Hepatocyte (in vitro differentiated cells): ENCODE measurements at regions not wholly inside any gene's neighbourhood (a gene's known extent, or its start where the extent isn't known, plus 50 kb on each side); places are given as distances from the start of the nearest gene placed in this dataset.

Source experiments
- DNase-seq: peaks from one replicate; pipeline ENCODE4 v3.0.0-alpha.2; 2016; ENCODE audit warnings: low spot score
- H2AFZ ChIP-seq: fragments of 200-600 bp; sonication (generic); 2 replicates; pipeline ENCODE4 v1.6.0; 2016; ENCODE audit warnings: antibody characterized with exemption, mild to moderate bottlenecking
- H3K27ac ChIP-seq: fragments of 200-600 bp; sonication (generic); 2 replicates; pipeline ENCODE4 v1.5.1; 2016; ENCODE audit warnings: mild to moderate bottlenecking
- H3K27me3 ChIP-seq: fragments of 200-600 bp; sonication (generic); 2 replicates; pipeline ENCODE4 v1.6.1; 2016
- H3K36me3 ChIP-seq: fragments of 200-600 bp; sonication (generic); replicated peaks from 2 replicates; pipeline ENCODE4 v1.5.1; 2016; ENCODE audit warnings: low read depth; ENCODE audit not compliant: insufficient read depth
- H3K4me1 ChIP-seq: fragments of 200-600 bp; sonication (generic); 2 replicates; pipeline ENCODE4 v1.5.1; 2016; ENCODE audit warnings: mild to moderate bottlenecking, moderate library complexity; ENCODE audit not compliant: insufficient read depth
- H3K4me2 ChIP-seq: fragments of 200-600 bp; sonication (generic); 2 replicates; pipeline ENCODE4 v1.6.0; 2016
- H3K4me3 ChIP-seq: fragments of 200-600 bp; sonication (generic); 2 replicates; pipeline ENCODE4 v1.5.1; 2016; ENCODE audit warnings: mild to moderate bottlenecking
- H3K79me2 ChIP-seq: fragments of 200-600 bp; sonication (generic); 2 replicates; pipeline ENCODE4 v1.6.0; 2017; ENCODE audit warnings: mild to moderate bottlenecking
- H3K9me2 ChIP-seq: fragments of 200-600 bp; sonication (generic); replicated peaks from 2 replicates; pipeline ENCODE4 v1.6.0; 2017; ENCODE audit warnings: mild to moderate bottlenecking; ENCODE audit not compliant: insufficient read depth
- H3K9me3 ChIP-seq: fragments of 200-600 bp; sonication (generic); 2 replicates; pipeline ENCODE4 v1.5.1; 2016; ENCODE audit warnings: low read depth, mild to moderate bottlenecking
- H4K20me1 ChIP-seq: fragments of 200-600 bp; sonication (generic); 2 replicates; pipeline ENCODE4 v1.6.0; 2016; ENCODE audit warnings: mild to moderate bottlenecking; ENCODE audit not compliant: insufficient read depth, poor library complexity, severe bottlenecking
- EZH2 ChIP-seq: fragments of 200-600 bp; sonication (generic); IDR thresholded peaks from 2 replicates; pipeline ENCODE4 v1.6.1; 2016; ENCODE audit warnings: antibody characterized with exemption, mild to moderate bottlenecking, borderline replicate concordance
- EZH2phosphoT487 ChIP-seq: fragments of 200-600 bp; sonication (generic); IDR thresholded peaks from one replicate; pipeline ENCODE4 v1.6.1; 2018; ENCODE audit warnings: antibody characterized with exemption, mild to moderate bottlenecking, low read depth, moderate library complexity; ENCODE audit not compliant: unreplicated experiment, severe bottlenecking
- WGBS: methylation state at CpG from one replicate; pipeline ENCODE4 v1.1.6; 2016; ENCODE audit warnings: low lambda C conversion rate; ENCODE audit errors: missing lambda C conversion rate; 5-methylcytosine and 5-hydroxymethylcytosine counted together
- TF ChIP-seq, protein P1 (sequence below): fragments of 200-600 bp; sonication (generic); IDR thresholded peaks from 2 replicates; pipeline ENCODE4 v1.5.1; 2016; ENCODE audit warnings: antibody characterized with exemption, mild to moderate bottlenecking; ENCODE audit not compliant: poor library complexity

DNA sequence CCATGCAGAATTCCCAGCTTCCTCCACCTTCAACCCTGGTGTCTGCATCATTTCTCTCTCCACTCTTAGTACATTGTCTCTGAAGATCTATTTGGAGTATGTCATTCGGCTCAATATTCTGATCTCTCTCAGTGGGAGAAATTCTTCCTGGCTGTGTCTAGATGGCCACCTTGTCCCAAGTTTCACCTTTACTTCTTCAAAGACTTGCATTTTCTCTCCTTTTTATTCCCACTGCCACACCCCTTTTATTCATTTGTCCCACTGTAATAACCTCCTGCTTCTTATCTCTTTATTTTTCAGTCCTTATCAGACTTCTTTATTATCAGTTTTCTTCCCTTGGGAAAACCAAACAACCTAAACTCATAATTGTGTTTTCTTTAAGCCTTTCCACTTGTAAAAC, 54.3 kb upstream of the CERS6 start:
- H3K36me3 ChIP-seq = no peaks in the 10 kb centered on the region
- no peaks in the 10 kb centered on the region for H3K9me3 ChIP-seq
- no peak for DNase-seq

DNA sequence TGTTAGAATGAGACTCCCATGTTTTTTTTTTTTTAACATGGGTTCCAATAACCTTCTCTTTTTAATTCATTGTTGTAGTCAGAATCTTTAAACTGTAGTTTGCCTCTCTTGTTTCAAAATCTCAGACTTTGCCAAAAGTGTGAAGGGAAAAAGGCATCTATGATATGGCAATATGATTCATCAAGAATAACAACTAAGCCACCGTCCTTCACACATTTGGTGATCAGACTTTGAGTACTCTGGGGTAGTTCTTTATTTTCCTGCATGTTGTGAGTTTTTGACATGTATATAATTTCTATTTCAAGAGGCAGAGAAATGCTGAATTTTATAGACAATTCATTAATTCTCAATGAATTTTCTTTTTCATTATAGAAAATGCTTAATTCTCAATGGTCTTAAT, 53.5 kb upstream of the CERS6 start:
- WGBS = 76% methylated on average over 1 of the region's 1 CpG

More for the DNA sequence above, 54.3 kb upstream of the CERS6 start:
- Histone ChIP-seq H3K27me3 (no peaks in the 10 kb centered on the region), H3K4me2 (no peak overlapping the region), H3K79me2 (no peaks in the 10 kb centered on the region), H2AFZ (no peak overlapping the region), H3K4me3 (no peak overlapping the region), H3K9me2 (no peaks in the 10 kb centered on the region), H3K27ac (peak overlapping the region; percentile 25), H3K4me1 (peaks cover 16% of the 10 kb centered on the region), H4K20me1 (no peaks in the 10 kb centered on the region)
- TF ChIP-seq EZH2phosphoT487 (no peak), EZH2 (no peak)
- TF ChIP-seq, protein P1, sequence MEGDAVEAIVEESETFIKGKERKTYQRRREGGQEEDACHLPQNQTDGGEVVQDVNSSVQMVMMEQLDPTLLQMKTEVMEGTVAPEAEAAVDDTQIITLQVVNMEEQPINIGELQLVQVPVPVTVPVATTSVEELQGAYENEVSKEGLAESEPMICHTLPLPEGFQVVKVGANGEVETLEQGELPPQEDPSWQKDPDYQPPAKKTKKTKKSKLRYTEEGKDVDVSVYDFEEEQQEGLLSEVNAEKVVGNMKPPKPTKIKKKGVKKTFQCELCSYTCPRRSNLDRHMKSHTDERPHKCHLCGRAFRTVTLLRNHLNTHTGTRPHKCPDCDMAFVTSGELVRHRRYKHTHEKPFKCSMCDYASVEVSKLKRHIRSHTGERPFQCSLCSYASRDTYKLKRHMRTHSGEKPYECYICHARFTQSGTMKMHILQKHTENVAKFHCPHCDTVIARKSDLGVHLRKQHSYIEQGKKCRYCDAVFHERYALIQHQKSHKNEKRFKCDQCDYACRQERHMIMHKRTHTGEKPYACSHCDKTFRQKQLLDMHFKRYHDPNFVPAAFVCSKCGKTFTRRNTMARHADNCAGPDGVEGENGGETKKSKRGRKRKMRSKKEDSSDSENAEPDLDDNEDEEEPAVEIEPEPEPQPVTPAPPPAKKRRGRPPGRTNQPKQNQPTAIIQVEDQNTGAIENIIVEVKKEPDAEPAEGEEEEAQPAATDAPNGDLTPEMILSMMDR = no peak
- 89% methylated on average over 1 of the region's 1 CpG for WGBS

DNA sequence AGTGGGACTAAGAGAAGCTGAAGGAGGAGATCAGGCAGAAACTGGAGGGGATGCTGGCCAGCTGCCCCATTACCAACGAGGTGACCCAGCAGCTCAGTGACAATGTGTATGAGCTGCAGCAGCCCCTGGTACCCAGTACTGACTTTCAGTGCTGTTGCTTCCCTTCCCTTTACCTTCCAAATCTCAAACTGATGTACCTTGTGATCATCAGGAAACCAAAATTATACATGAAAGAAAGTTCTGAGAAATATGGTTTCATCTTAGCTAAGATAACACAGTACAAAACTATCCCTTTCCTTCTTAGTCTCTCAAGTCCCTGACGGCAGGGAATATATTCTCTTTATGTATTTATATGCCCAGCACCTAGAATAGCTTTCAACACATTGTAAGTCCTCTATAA, 52.3 kb upstream of the CERS6 start:
- DNase-seq = no peak
- Histone ChIP-seq H2AFZ (no peak overlapping the region), H4K20me1 (no peaks in the 10 kb centered on the region), H3K4me1 (peaks cover 16% of the 10 kb centered on the region), H3K4me3 (no peak overlapping the region), H3K27ac (peak overlapping the region; percentile 58), H3K4me2 (no peak overlapping the region), H3K36me3 (no peaks in the 10 kb centered on the region), H3K79me2 (no peaks in the 10 kb centered on the region), H3K9me3 (no peaks in the 10 kb centered on the region), H3K27me3 (no peaks in the 10 kb centered on the region), H3K9me2 (no peaks in the 10 kb centered on the region)
- 74% methylated on average over 2 of the region's 2 CpGs for WGBS
- TF ChIP-seq EZH2phosphoT487 = no peak

More for the DNA sequence above, 53.5 kb upstream of the CERS6 start:
- no peaks in the 10 kb centered on the region for H3K79me2 ChIP-seq
- no peaks in the 10 kb centered on the region for H3K9me2 ChIP-seq
- peaks cover 16% of the 10 kb centered on the region for H3K4me1 ChIP-seq
- no peaks in the 10 kb centered on the region for H3K9me3 ChIP-seq
- H4K20me1 ChIP-seq = no peaks in the 10 kb centered on the region
- TF ChIP-seq EZH2phosphoT487 (no peak), EZH2 (no peak)
- TF ChIP-seq, protein P1 = no peak
- no peak overlapping the region for H2AFZ ChIP-seq
- no peaks in the 10 kb centered on the region for H3K36me3 ChIP-seq
- no peak overlapping the region for H3K4me3 ChIP-seq
- H3K4me2 ChIP-seq = no peak overlapping the region
- no peaks in the 10 kb centered on the region for H3K27me3 ChIP-seq
- DNase-seq = no peak
- peak overlapping the region; percentile 5 for H3K27ac ChIP-seq

DNA sequence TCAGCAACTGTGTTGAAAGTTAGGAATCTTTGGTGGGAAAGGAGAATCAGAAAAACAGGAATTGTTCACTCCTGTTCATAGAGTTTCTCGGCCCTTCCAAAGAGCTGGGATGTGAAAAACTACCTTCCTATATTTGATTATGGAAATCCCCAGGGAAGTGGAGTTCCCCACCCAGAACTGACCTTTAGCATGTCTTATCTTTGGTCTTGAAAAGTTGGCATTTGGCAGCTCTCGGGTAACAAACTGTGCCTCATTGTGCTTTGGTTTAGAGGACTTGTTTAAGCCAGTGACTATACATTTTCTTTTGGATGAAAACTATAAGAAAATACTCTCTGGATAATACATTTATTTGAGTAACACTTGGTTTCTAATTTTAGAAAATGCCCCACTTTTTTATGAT, 51.3 kb upstream of the CERS6 start:
- Histone ChIP-seq H3K4me2 (peak overlapping the region; percentile 30), H3K9me2 (no peaks in the 10 kb centered on the region), H3K27me3 (no peaks in the 10 kb centered on the region), H3K4me3 (no peak overlapping the region), H4K20me1 (no peaks in the 10 kb centered on the region), H2AFZ (no peak overlapping the region), H3K4me1 (peaks cover 16% of the 10 kb centered on the region), H3K79me2 (no peaks in the 10 kb centered on the region), H3K27ac (peak overlapping the region; percentile 58), H3K36me3 (no peaks in the 10 kb centered on the region), H3K9me3 (no peaks in the 10 kb centered on the region)
- TF ChIP-seq EZH2 = no peak
- TF ChIP-seq EZH2phosphoT487 = no peak
- TF ChIP-seq, protein P1 = no peak
- peak; percentile 29 for DNase-seq
- WGBS = 50% methylated on average over 2 of the region's 2 CpGs
